IMR-90 (cell line): ENCODE measurements at regions not wholly inside any gene's neighbourhood (a gene's known extent, or its start where the extent isn't known, plus 50 kb on each side); places are given as distances from the start of the nearest gene placed in this dataset.

ENCODE experiments used
- ATAC-seq: fragments of 200-7000 bp; cut with Tn5 transposase; 2 replicates; pipeline ENCODE4 v1.9.1; 2020; ENCODE audit warnings: low read depth, mild to moderate bottlenecking, moderate library complexity
- BruUV-seq: library from RNA; stranded (reverse); fragments of 400-500 nt; replicated peaks from 2 replicates; lab custom pipeline; 2021; lab: Mats Ljungman, UMichigan
- CTCF ChIA-PET: fragments of 300-600 bp; formaldehyde crosslinking; extraction: SDS; loops from one replicate; lab custom pipeline; 2021; ENCODE audit warnings: antibody characterized with exemption; lab: Yijun Ruan, JAX
- POLR2A ChIA-PET: fragments of 300-600 bp; sonication (Branson Sonifier 250); formaldehyde crosslinking; loops from one replicate; lab custom pipeline; 2022; ENCODE audit warnings: antibody characterized with exemption; ENCODE audit not compliant: unreplicated experiment; lab: Charles Lee
- DNase-seq: peaks from one replicate; pipeline ENCODE4 v3.0.0; 2013
- H2AFZ ChIP-seq: replicated peaks from 2 replicates; pipeline ENCODE3; 2013; ENCODE audit warnings: low read length, mild to moderate bottlenecking; ENCODE audit not compliant: poor library complexity
- H2AK5ac ChIP-seq: 2 replicates; pipeline ENCODE4 v1.6.1; 2013; ENCODE audit warnings: low read depth, low read length, inconsistent platforms
- H2AK9ac ChIP-seq: replicated peaks from 2 replicates; pipeline ENCODE3; 2013; ENCODE audit warnings: mild to moderate bottlenecking, low read depth, low read length, moderate library complexity; ENCODE audit not compliant: poor library complexity
- H2BK120ac ChIP-seq: 2 replicates; pipeline ENCODE4 v1.6.1; 2013; ENCODE audit warnings: low read depth, low read length, inconsistent platforms
- H2BK15ac ChIP-seq: 3 replicates; pipeline ENCODE4 v1.6.1; 2013; ENCODE audit warnings: low read depth, low read length, inconsistent platforms
- H2BK20ac ChIP-seq: 2 replicates; pipeline ENCODE4 v1.6.1; 2013; ENCODE audit warnings: low read depth, mild to moderate bottlenecking, inconsistent platforms, low read length, moderate library complexity
- H2BK5ac ChIP-seq: 2 replicates; pipeline ENCODE4 v1.6.1; 2013; ENCODE audit warnings: mild to moderate bottlenecking, low read depth, low read length, inconsistent platforms; ENCODE audit not compliant: poor library complexity, severe bottlenecking
- H3K14ac ChIP-seq: replicated peaks from 2 replicates; pipeline ENCODE4 v1.6.1; 2013; ENCODE audit warnings: low read depth, low read length, inconsistent platforms
- H3K18ac ChIP-seq: 2 replicates; pipeline ENCODE4 v1.6.1; 2013; ENCODE audit warnings: low read depth, low read length, control low read depth
- H3K23ac ChIP-seq: 2 replicates; pipeline ENCODE4 v1.6.1; 2013; ENCODE audit warnings: low read depth, low read length, inconsistent platforms
- H3K27ac ChIP-seq: 2 replicates; pipeline ENCODE4 v1.5.1; 2013; ENCODE audit warnings: mild to moderate bottlenecking, control low read depth, low read length; ENCODE audit not compliant: insufficient read depth
- H3K27me3 ChIP-seq: 2 replicates; pipeline ENCODE4 v1.6.1; 2013; ENCODE audit warnings: low read length; ENCODE audit not compliant: control insufficient read depth, insufficient read depth
- H3K36me3 ChIP-seq: 2 replicates; pipeline ENCODE4 v1.6.1; 2013; ENCODE audit warnings: low read length, mixed read lengths; ENCODE audit not compliant: control insufficient read depth, insufficient read depth
- H3K4ac ChIP-seq: 2 replicates; pipeline ENCODE4 v1.6.1; 2013; ENCODE audit warnings: low read depth, low read length, inconsistent platforms
- H3K4me1 ChIP-seq: 2 replicates; pipeline ENCODE4 v1.6.1; 2013; ENCODE audit warnings: low read length, mixed read lengths; ENCODE audit not compliant: control insufficient read depth, insufficient read depth
- H3K4me2 ChIP-seq: 2 replicates; pipeline ENCODE4 v1.6.1; 2013; ENCODE audit warnings: low read depth, mild to moderate bottlenecking, control low read depth, low read length, moderate library complexity
- H3K4me3 ChIP-seq: 2 replicates; pipeline ENCODE4 v1.5.1; 2013; ENCODE audit warnings: low read depth, mild to moderate bottlenecking, control low read depth, low read length, moderate library complexity; ENCODE audit not compliant: insufficient read depth
- H3K56ac ChIP-seq: 2 replicates; pipeline ENCODE4 v1.6.1; 2013; ENCODE audit warnings: low read length, inconsistent platforms; ENCODE audit not compliant: insufficient read depth; ENCODE audit errors: extremely low read depth
- H3K79me1 ChIP-seq, 2 experiments: 2 replicates each; pipeline ENCODE4 v1.6.1; 2013; ENCODE audit warnings: low read length in 2 of 2, inconsistent platforms in 1 of 2, low read depth in 1 of 2
- H3K9ac ChIP-seq: 2 replicates; pipeline ENCODE4 v1.6.1; 2013; ENCODE audit warnings: low read depth, low read length, control low read depth
- H3K9me1 ChIP-seq: 2 replicates; pipeline ENCODE4 v1.6.1; 2013; ENCODE audit warnings: low read length, inconsistent platforms; ENCODE audit not compliant: insufficient read depth
- H3K9me3 ChIP-seq: 2 replicates; pipeline ENCODE4 v1.6.1; 2013; ENCODE audit warnings: low read length; ENCODE audit not compliant: control insufficient read depth, insufficient read depth
- H4K20me1 ChIP-seq: 2 replicates; pipeline ENCODE4 v1.6.1; 2013; ENCODE audit warnings: low read length, inconsistent platforms; ENCODE audit not compliant: insufficient read depth
- H4K5ac ChIP-seq: 2 replicates; pipeline ENCODE4 v1.6.1; 2013; ENCODE audit warnings: mild to moderate bottlenecking, low read depth, low read length, control low read depth
- H4K8ac ChIP-seq, 2 experiments: 2 replicates each; pipeline ENCODE4 v1.6.1; 2013; ENCODE audit warnings: low read depth in 2 of 2, low read length in 2 of 2, control low read depth in 1 of 2, inconsistent platforms in 1 of 2
- H4K91ac ChIP-seq: 2 replicates; pipeline ENCODE4 v1.6.1; 2013; ENCODE audit warnings: low read depth, low read length, inconsistent platforms; ENCODE audit not compliant: insufficient read depth
- RAD21 ChIP-seq: IDR thresholded peaks from 2 replicates; pipeline ENCODE4 v1.6.1; 2012; ENCODE audit warnings: low read length, improper control_type of control experiment
- WGBS, 2 experiments: methylation state at CpG; one replicate each; pipeline versions ENCODE4 v1.1.5 to v1.1.7; 2013; ENCODE audit warnings: missing lambda C conversion rate in 2 of 2; ENCODE audit not compliant: insufficient read length in 1 of 2; ENCODE audit errors: extremely low coverage in 2 of 2; 5-methylcytosine and 5-hydroxymethylcytosine counted together
- dilution Hi-C: fragments of 300-500 bp; cut with HindIII; formaldehyde crosslinking; loops from one replicate; pipeline ENCODE4 v1.14.3; 2018; ENCODE audit warnings: low sequenced_read_pairs; ENCODE audit not compliant: unreplicated experiment
- in situ Hi-C: fragments of 300-500 bp; cut with MboI; formaldehyde crosslinking; loops from 3 replicates; pipeline ENCODE4 v1.14.3; 2019; ENCODE audit warnings: low sequenced_read_pairs, inconsistent platforms, mixed read lengths
- intact Hi-C: fragments of 100-400 bp; cut with micrococcal nuclease; formaldehyde crosslinking; loops from 2 replicates; pipeline ENCODE4 v1.10.0; 2022

DNA sequence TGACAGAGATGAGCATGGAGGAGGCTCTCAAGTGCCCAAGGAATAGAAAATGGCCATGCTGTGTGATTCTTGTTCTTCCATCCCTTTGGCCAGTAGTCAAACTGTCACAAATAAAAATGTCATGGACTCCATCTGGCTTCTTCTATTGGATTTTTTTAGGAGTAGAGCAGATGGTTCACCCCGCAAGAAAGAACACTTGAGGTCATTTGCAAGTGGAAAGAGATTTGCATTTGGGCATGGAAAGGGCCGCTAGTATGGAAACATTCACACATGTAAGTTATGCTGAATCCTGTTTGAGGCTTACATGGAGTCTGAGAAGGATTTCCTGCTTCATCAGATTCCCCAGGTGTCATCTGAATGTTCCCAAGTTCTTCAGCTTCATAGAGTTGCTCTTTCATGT, 53.1 kb upstream of the CFAP161 start:
- Histone ChIP-seq H2BK120ac (no peak overlapping the region), H2AK5ac (no peak overlapping the region), H3K27ac (no peak overlapping the region), H2BK5ac (no peak overlapping the region), H2BK15ac (no peak overlapping the region), H2BK20ac (no peak overlapping the region), H2AK9ac (no peak overlapping the region), H3K79me1 (no peaks in the 10 kb centered on the region), H3K14ac (no peak overlapping the region), H3K23ac (no peak overlapping the region), H3K4ac (no peak overlapping the region), H4K8ac (no peak overlapping the region), H3K4me2 (no peak overlapping the region), H4K20me1 (no peaks in the 10 kb centered on the region), H3K18ac (no peak overlapping the region), H4K5ac (no peak overlapping the region), H3K9me3 (no peaks in the 10 kb centered on the region), H3K36me3 (no peaks in the 10 kb centered on the region), H3K27me3 (peaks cover 8% of the 10 kb centered on the region), H3K4me3 (no peak overlapping the region), H3K9ac (no peak overlapping the region), H3K9me1 (no peaks in the 10 kb centered on the region), H2AFZ (no peak overlapping the region), H4K91ac (no peak overlapping the region), H3K4me1 (no peaks in the 10 kb centered on the region), H3K56ac (no peak overlapping the region)
- in situ Hi-C loops (no loop called here), intact Hi-C loops (no loop called here), dilution Hi-C loops (no loop called here)
- POLR2A ChIA-PET = no interaction called here
- BruUV-seq = no TSS peak
- DNase-seq (no peak), ATAC-seq (no peak)
- CTCF ChIA-PET = interaction anchor here (1.3 kb wide), 1 partner anchor 21 kb away, joined by 3 read pairs; no protein-coding TSS in a partner anchor
- no peak for TF ChIP-seq RAD21
- WGBS, 2 experiments = no CpG with 5 or more reads among the region's 2 CpGs
